A549 (cell line): ENCODE measurements at regions not wholly inside any gene's neighbourhood (a gene's known extent, or its start where the extent isn't known, plus 50 kb on each side); places are given as distances from the start of the nearest gene placed in this dataset.

Experiments used
- ATAC-seq, 2 experiments: fragments of 200-7000 bp in 1 of 2; fragments of >200 bp in 1 of 2; cut with Nextera tagmentation in 1 of 2; cut with Tn5 transposase in 1 of 2; 3 replicates each; pipeline versions ENCODE4 v1.8.0 to v1.9.1; 2018 to 2020; ENCODE audit warnings: mild to moderate bottlenecking in 1 of 2, moderate library complexity in 1 of 2
- CTCF ChIA-PET: fragments of 300-600 bp; sonication (Branson Sonifier 250); formaldehyde crosslinking; extraction: SDS; loops from one replicate; lab custom pipeline; 2021; ENCODE audit warnings: antibody characterized with exemption, inconsistent platforms; lab: Yijun Ruan, JAX
- POLR2A ChIA-PET: fragments of 350-600 bp; formaldehyde crosslinking; extraction: SDS; loops from one replicate; lab custom pipeline; 2021; ENCODE audit warnings: antibody characterized with exemption, inconsistent platforms; lab: Yijun Ruan, JAX
- DNase-seq, 2 experiments: peaks; one replicate each; pipeline versions ENCODE4 v3.0.0 to v3.0.0-alpha.2; 2011 to 2016; ENCODE audit warnings: low read depth in 1 of 2, low spot score in 1 of 2
- FAIRE-seq: peaks from 2 replicates; lab custom pipeline; 2011; peaks lifted over from hg19 to GRCh38; lab: Jason Lieb, UNC
- H3K27ac ChIP-seq, 2 experiments: fragments of >200 bp; sonication (Bioruptor Twin); formaldehyde crosslinking; 3 replicates each; pipeline ENCODE4 v1.5.1; 2016 to 2017
- H3K4me1 ChIP-seq: fragments of >200 bp; sonication (Bioruptor Twin); formaldehyde crosslinking; 3 replicates; pipeline ENCODE4 v1.6.1; 2016
- H3K4me2 ChIP-seq: fragments of >200 bp; sonication (Bioruptor Twin); formaldehyde crosslinking; 3 replicates; pipeline ENCODE4 v1.6.1; 2016
- H3K4me3 ChIP-seq: fragments of >200 bp; sonication (Bioruptor Twin); formaldehyde crosslinking; 3 replicates; pipeline ENCODE4 v1.5.1; 2016
- H3K9me3 ChIP-seq: fragments of >200 bp; sonication (Bioruptor Twin); formaldehyde crosslinking; 3 replicates; pipeline ENCODE4 v1.6.1; 2016
- CBX2 ChIP-seq: fragments of 200-600 bp; sonication (generic); IDR thresholded peaks from 2 replicates; pipeline ENCODE4 v1.6.1; 2016; ENCODE audit warnings: low read depth, mild to moderate bottlenecking, borderline replicate concordance
- CEBPB ChIP-seq, 2 experiments: fragments of >200 bp in 1 of 2; sonication (Bioruptor Twin) in 1 of 2; formaldehyde crosslinking in 1 of 2; IDR thresholded peaks; 2 replicates each; pipeline ENCODE4 v1.6.1; 2012 to 2016
- E2F6 ChIP-seq: IDR thresholded peaks from 2 replicates; pipeline ENCODE4 v1.6.1; 2012; ENCODE audit warnings: low read depth, borderline replicate concordance
- EHF ChIP-seq: fragments of 250-450 bp; sonication (Bioruptor Pico); IDR thresholded peaks from 2 replicates; pipeline ENCODE4 v1.5.0; 2020; ENCODE audit warnings: mild to moderate bottlenecking
- ELK1 ChIP-seq: fragments of 150-350 bp; IDR thresholded peaks from 2 replicates; pipeline ENCODE4 v1.6.1; 2014; ENCODE audit warnings: low read depth, mild to moderate bottlenecking, low read length
- EP300 ChIP-seq, 2 experiments: fragments of >200 bp; sonication (Bioruptor Twin); formaldehyde crosslinking; IDR thresholded peaks; 2 replicates in 1 of 2; 3 replicates in 1 of 2; pipeline ENCODE4 v1.6.1; 2016 to 2017
- ESRRA ChIP-seq: fragments of 150-350 bp; IDR thresholded peaks from 2 replicates; pipeline ENCODE4 v1.6.1; 2014; ENCODE audit warnings: mild to moderate bottlenecking, low read length, borderline replicate concordance
- FOXS1 ChIP-seq: fragments of 250-450 bp; sonication (Bioruptor Pico); IDR thresholded peaks from 2 replicates; pipeline ENCODE4 v1.5.0; 2020; ENCODE audit warnings: mild to moderate bottlenecking, moderate library complexity
- HDAC2 ChIP-seq: fragments of 200-600 bp; sonication (generic); IDR thresholded peaks from 2 replicates; pipeline ENCODE4 v1.6.1; 2016
- HEYL ChIP-seq: fragments of 250-450 bp; sonication (Bioruptor Pico); IDR thresholded peaks from 2 replicates; pipeline ENCODE4 v1.8.0; 2021; ENCODE audit warnings: mild to moderate bottlenecking, moderate library complexity
- HOXB5 ChIP-seq: fragments of 250-450 bp; sonication (Bioruptor Pico); IDR thresholded peaks from 2 replicates; pipeline ENCODE4 v1.5.0; 2020; ENCODE audit warnings: mild to moderate bottlenecking, moderate library complexity
- KDM1A ChIP-seq: fragments of 200-600 bp; sonication (generic); IDR thresholded peaks from 2 replicates; pipeline ENCODE4 v1.6.1; 2016; ENCODE audit warnings: low read depth, mild to moderate bottlenecking
- NPAS2 ChIP-seq: fragments of 250-450 bp; sonication (Bioruptor Pico); IDR thresholded peaks from 2 replicates; pipeline ENCODE4 v1.8.0; 2022; ENCODE audit warnings: mild to moderate bottlenecking, moderate library complexity, borderline replicate concordance
- RAD21 ChIP-seq, 2 experiments: fragments of >200 bp in 1 of 2; sonication (Bioruptor Twin) in 1 of 2; formaldehyde crosslinking in 1 of 2; IDR thresholded peaks in 1 of 2; conservative IDR thresholded peaks in 1 of 2; 2 replicates in 1 of 2; 3 replicates in 1 of 2; pipeline ENCODE4 v1.6.1; 2012 to 2018; ENCODE audit warnings: inconsistent platforms in 1 of 2
- RARB ChIP-seq: fragments of 250-450 bp; sonication (Bioruptor Pico); IDR thresholded peaks from 2 replicates; pipeline ENCODE4 v1.8.0; 2021; ENCODE audit warnings: mild to moderate bottlenecking, moderate library complexity
- REST ChIP-seq: fragments of 200-600 bp; sonication (generic); IDR thresholded peaks from 2 replicates; pipeline ENCODE4 v1.6.1; 2016; ENCODE audit warnings: antibody characterized with exemption, mild to moderate bottlenecking, moderate library complexity
- SMC3 ChIP-seq: fragments of >200 bp; sonication (Bioruptor Twin); formaldehyde crosslinking; IDR thresholded peaks from 3 replicates; pipeline ENCODE4 v1.6.1; 2018; ENCODE audit warnings: inconsistent platforms
- ZFP36 ChIP-seq: fragments of 450-650 bp; IDR thresholded peaks from 2 replicates; pipeline ENCODE4 v1.6.1; 2014; ENCODE audit warnings: borderline replicate concordance; ENCODE audit not compliant: partially characterized antibody
- ZNF302 ChIP-seq: fragments of 250-450 bp; sonication (Bioruptor Pico); IDR thresholded peaks from 2 replicates; pipeline ENCODE4 v1.9.0; 2021; ENCODE audit warnings: inconsistent platforms, mild to moderate bottlenecking, moderate library complexity
- ZSCAN20 ChIP-seq: fragments of 250-450 bp; sonication (Bioruptor Pico); IDR thresholded peaks from 2 replicates; pipeline ENCODE4 v1.8.0; 2022; ENCODE audit warnings: mild to moderate bottlenecking, moderate library complexity
- WGBS: methylation state at CpG from one replicate; pipeline ENCODE4 v1.1.6; 2017; ENCODE audit errors: missing lambda C conversion rate; 5-methylcytosine and 5-hydroxymethylcytosine counted together

GRCh38 chr7:106415433-106415832, 130.7 kb upstream of the NAMPT start (continued):
- TF ChIP-seq NPAS2 (no peak), ELK1 (no peak), ESRRA (no peak), EHF (CRISPR knock-in tag) (no peak), HDAC2 (no peak)

- no peak for TF ChIP-seq ZSCAN20 (CRISPR knock-in tag)
- no peak for TF ChIP-seq ELK1
- ChIA-PET POLR2A (no interaction called here), CTCF (interaction anchor here (1.0 to 1.3 kb wide), 2 partner anchors 10 to 14 kb away, joined by 3 read pairs; no protein-coding TSS in a partner anchor)
- H3K27ac ChIP-seq, result peak overlapping the region in 1 of 2 experiments; percentile 14; a peak in 2 of 6 replicates
- H3K4me3 ChIP-seq, result no peak overlapping the region
- H3K9me3 ChIP-seq, result peaks cover 15% of the 10 kb centered on the region
- DNase-seq, result no peak
- WGBS, result 52% methylated on average over 2 of the region's 2 CpGs
- no peak for ATAC-seq
- no peak overlapping the region for H3K4me2 ChIP-seq
- FAIRE-seq, result no peak
- peaks cover 12% of the 10 kb centered on the region; the same call in 2 of the 3 replicates for H3K4me1 ChIP-seq
These were observed 128.7 kb upstream of the NAMPT start for GRCh38 chr7:106413446-106413845.

GRCh38 chr7:106405697-106406141, 120.9 kb upstream of the NAMPT start:
- FAIRE-seq (no peak), DNase-seq (no peak), ATAC-seq (no peak)
- Histone ChIP-seq H3K4me3 (no peak overlapping the region), H3K4me1 (no peaks in the 10 kb centered on the region), H3K27ac (no peak overlapping the region), H3K9me3 (peaks cover 10% of the 10 kb centered on the region; the same call in 1 of the 3 replicates), H3K4me2 (no peak overlapping the region)
- TF ChIP-seq ZSCAN20 (CRISPR knock-in tag), result no peak
- TF ChIP-seq E2F6, result no peak
- no peak for TF ChIP-seq FOXS1 (CRISPR knock-in tag)
- TF ChIP-seq CEBPB (IDR thresholded peaks at IDR 0.05), result no peak
- TF ChIP-seq RARB, result no peak
- no peak for TF ChIP-seq CBX2
- no peak for TF ChIP-seq RAD21 (conservative IDR thresholded peaks at IDR 0.05 in 1 of 2, IDR thresholded peaks at IDR 0.05 in 1 of 2)
- TF ChIP-seq ZFP36, result no peak
- no peak for TF ChIP-seq HOXB5
- POLR2A ChIA-PET, result no interaction called here
- WGBS, result 0% methylated on average over 1 of the region's 1 CpG
- CTCF ChIA-PET, result no interaction called here

- ATAC-seq, result no peak
- WGBS, result 31% methylated on average over 1 of the region's 1 CpG
- no peak for FAIRE-seq
- Histone ChIP-seq H3K4me3 (no peak overlapping the region), H3K4me2 (no peak overlapping the region), H3K4me1 (no peaks in the 10 kb centered on the region), H3K27ac (no peak overlapping the region), H3K9me3 (peaks cover 10% of the 10 kb centered on the region; the same call in 1 of the 3 replicates)
- TF ChIP-seq SMC3, result no peak
- TF ChIP-seq HOXB5, result no peak
- TF ChIP-seq RAD21 (conservative IDR thresholded peaks at IDR 0.05 in 1 of 2, IDR thresholded peaks at IDR 0.05 in 1 of 2), result no peak
- TF ChIP-seq ZNF302, result no peak
- TF ChIP-seq EP300 (IDR thresholded peaks at IDR 0.05), result no peak
- TF ChIP-seq EHF (CRISPR knock-in tag), result no peak
- TF ChIP-seq NPAS2, result no peak
- no peak for TF ChIP-seq HDAC2
- TF ChIP-seq HEYL (CRISPR knock-in tag), result no peak
- TF ChIP-seq REST, result no peak
- no peak for TF ChIP-seq KDM1A
- ChIA-PET POLR2A (no interaction called here), CTCF (interaction anchor here (0.6 to 1.0 kb wide), 3 partner anchors 12 to 1323 kb away, joined by 3 read pairs; no protein-coding TSS in a partner anchor)
- DNase-seq, result no peak
These were observed 118.1 kb upstream of the NAMPT start for GRCh38 chr7:106402898-106403297.
